ENCODE measurements at regions not wholly inside any gene's neighbourhood (a gene's known extent, or its start where the extent isn't known, plus 50 kb on each side); places are given as distances from the start of the nearest gene placed in this dataset.

DNA sequence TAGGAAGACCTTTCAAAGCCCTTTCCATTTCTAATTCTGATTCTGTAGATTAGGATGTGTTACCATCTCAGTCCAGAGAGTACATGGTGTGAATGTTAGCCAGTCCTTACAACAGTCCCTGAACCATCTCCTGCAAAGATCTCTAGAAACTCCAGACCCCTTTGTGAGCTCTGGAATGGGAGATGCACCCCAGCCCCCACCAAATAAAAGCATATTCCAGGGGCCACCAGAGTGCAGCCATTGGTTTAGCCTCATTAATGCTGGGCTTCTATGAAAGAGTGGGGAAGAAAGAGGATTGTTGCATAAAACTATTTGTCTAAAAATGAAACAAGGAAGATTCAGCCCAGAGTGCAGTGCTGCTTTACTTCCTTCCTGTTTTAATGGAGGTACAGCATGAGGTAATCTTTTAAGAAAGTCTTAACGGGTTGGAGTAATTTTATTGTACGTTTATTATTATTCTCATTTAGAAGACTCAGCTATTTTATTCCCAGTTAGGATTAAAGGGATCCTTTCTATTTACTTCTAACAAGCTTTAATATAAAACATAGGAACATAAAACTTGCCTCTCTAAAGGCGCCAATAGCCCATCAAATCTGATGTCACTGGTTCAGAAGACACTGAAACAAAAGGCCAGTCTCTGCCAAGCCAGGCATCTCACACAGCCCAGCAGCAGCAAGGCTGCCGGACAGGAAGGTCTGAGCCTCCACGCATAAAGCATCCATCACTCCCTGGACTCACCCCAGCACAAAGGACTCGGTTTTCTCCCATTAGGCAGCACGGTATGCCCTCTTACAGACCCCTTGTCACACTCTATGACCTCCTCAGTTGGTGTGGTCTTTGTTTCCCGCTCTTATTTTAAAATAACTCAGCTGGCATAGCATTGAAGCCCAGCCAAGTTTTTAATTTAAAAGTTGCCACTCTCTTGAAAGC is 203.9 kb upstream of the BLID start (continued):
- TF ChIP-seq, protein P1, sequence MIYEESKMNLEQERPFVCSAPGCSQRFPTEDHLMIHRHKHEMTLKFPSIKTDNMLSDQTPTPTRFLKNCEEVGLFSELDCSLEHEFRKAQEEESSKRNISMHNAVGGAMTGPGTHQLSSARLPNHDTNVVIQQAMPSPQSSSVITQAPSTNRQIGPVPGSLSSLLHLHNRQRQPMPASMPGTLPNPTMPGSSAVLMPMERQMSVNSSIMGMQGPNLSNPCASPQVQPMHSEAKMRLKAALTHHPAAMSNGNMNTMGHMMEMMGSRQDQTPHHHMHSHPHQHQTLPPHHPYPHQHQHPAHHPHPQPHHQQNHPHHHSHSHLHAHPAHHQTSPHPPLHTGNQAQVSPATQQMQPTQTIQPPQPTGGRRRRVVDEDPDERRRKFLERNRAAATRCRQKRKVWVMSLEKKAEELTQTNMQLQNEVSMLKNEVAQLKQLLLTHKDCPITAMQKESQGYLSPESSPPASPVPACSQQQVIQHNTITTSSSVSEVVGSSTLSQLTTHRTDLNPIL (CRISPR knock-in tag; IDR thresholded peaks at IDR 0.05; ENCODE audit: low read depth): no peak
- no peak for TF ChIP-seq ZFP3 (CRISPR knock-in tag; IDR thresholded peaks at IDR 0.05)
- no peak for TF ChIP-seq ZC3H10 (CRISPR knock-in tag; IDR thresholded peaks at IDR 0.05)
- TF ChIP-seq PPARA (CRISPR knock-in tag; IDR thresholded peaks at IDR 0.05; ENCODE audit: borderline replicate concordance): no peak

DNA sequence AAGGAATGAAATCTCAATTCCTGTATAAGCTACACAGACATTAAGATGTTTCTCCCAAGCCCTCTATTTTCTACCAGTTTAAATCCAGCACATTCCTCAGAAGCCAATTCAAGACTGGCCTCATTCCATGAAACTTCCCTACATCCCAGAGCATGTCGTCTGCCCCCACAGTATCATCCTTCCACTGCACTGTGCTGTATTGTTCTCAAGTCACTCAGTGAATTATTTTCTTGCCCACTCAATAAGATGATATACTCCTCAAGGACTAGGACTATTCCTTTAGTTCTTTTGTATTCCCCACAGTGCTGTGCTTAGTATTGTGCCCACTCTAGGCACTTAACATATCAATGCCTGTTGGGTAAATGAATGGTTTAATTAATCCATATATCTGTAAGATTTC is 203.1 kb upstream of the BLID start:
- TF ChIP-seq PATZ1 (CRISPR knock-in tag; IDR thresholded peaks at IDR 0.05; ENCODE audit: borderline replicate concordance): no peak
- TF ChIP-seq ARNTL (CRISPR knock-in tag; IDR thresholded peaks at IDR 0.05; ENCODE audit: borderline replicate concordance, low read depth): no peak
- TF ChIP-seq GLIS3 (CRISPR knock-in tag; IDR thresholded peaks at IDR 0.05): no peak
- no peak for TF ChIP-seq ZFP3 (CRISPR knock-in tag; IDR thresholded peaks at IDR 0.05)
- no peak for TF ChIP-seq OSR1 (CRISPR knock-in tag; IDR thresholded peaks at IDR 0.05)
- TF ChIP-seq ISL1 (CRISPR knock-in tag; IDR thresholded peaks at IDR 0.05): no peak
- TF ChIP-seq TSHZ2 (CRISPR knock-in tag; IDR thresholded peaks at IDR 0.05): no peak
- ATAC-seq: no peak

DNA sequence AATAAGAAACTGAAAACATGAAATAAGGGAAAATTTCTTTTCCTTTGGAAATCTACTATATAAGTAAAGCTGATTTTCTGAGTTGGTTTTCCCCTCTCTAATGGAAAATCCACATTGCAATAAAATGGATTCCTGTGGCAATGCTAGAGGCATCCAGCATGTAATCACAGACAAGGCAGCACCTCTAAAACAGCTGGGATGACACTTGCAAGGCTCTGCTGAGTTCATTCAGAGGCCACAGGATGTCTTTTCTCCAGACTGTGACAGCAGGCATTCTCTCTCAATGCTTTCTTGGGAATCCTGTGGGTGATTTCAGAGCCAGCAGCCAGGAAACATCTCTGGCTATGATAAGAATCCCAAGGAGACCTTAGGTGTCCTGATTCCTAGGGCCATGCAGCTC is 201.3 kb upstream of the BLID start:
- TF ChIP-seq ESRRG (CRISPR knock-in tag; IDR thresholded peaks at IDR 0.05): no peak
- no peak for TF ChIP-seq ARNTL (CRISPR knock-in tag; IDR thresholded peaks at IDR 0.05; ENCODE audit: borderline replicate concordance, low read depth)
- TF ChIP-seq TSHZ2 (CRISPR knock-in tag; IDR thresholded peaks at IDR 0.05): no peak
- no peak for TF ChIP-seq ZFP30 (CRISPR knock-in tag; IDR thresholded peaks at IDR 0.05)
- TF ChIP-seq ZNF70 (CRISPR knock-in tag; IDR thresholded peaks at IDR 0.05): no peak
- TF ChIP-seq PPARA (CRISPR knock-in tag; IDR thresholded peaks at IDR 0.05; ENCODE audit: borderline replicate concordance): no peak
- no peak for TF ChIP-seq ISL1 (CRISPR knock-in tag; IDR thresholded peaks at IDR 0.05)
- TF ChIP-seq ZNF8 (CRISPR knock-in tag; IDR thresholded peaks at IDR 0.05): no peak
- TF ChIP-seq, protein P1 (CRISPR knock-in tag; IDR thresholded peaks at IDR 0.05; ENCODE audit: low read depth): no peak
- TF ChIP-seq ZC3H10 (CRISPR knock-in tag; IDR thresholded peaks at IDR 0.05): no peak

GRCh38 chr11:122313581-122313980 is 197.6 kb upstream of the BLID start:
- no peak for ATAC-seq
- TF ChIP-seq, protein P1 (CRISPR knock-in tag; IDR thresholded peaks at IDR 0.05; ENCODE audit: low read depth): no peak
- TF ChIP-seq PPARA (CRISPR knock-in tag; IDR thresholded peaks at IDR 0.05; ENCODE audit: borderline replicate concordance) (no peak), GLIS3 (CRISPR knock-in tag; IDR thresholded peaks at IDR 0.05) (no peak), TSHZ2 (CRISPR knock-in tag; IDR thresholded peaks at IDR 0.05) (no peak), RARB (CRISPR knock-in tag; IDR thresholded peaks at IDR 0.05) (no peak), SNAI2 (CRISPR knock-in tag; IDR thresholded peaks at IDR 0.05) (no peak), ZFP3 (CRISPR knock-in tag; IDR thresholded peaks at IDR 0.05) (no peak), CSDC2 (CRISPR knock-in tag; IDR thresholded peaks at IDR 0.05) (no peak)

More for the DNA sequence above, 201.3 kb upstream of the BLID start:
- ATAC-seq: no peak

All from SK-N-SH treated with all-trans-retinoic acid at 6 μM for 48 hours (cell line).